ENCODE measurements at regions not wholly inside any gene's neighbourhood (a gene's known extent, or its start where the extent isn't known, plus 50 kb on each side); places are given as distances from the start of the nearest gene placed in this dataset.

DNA sequence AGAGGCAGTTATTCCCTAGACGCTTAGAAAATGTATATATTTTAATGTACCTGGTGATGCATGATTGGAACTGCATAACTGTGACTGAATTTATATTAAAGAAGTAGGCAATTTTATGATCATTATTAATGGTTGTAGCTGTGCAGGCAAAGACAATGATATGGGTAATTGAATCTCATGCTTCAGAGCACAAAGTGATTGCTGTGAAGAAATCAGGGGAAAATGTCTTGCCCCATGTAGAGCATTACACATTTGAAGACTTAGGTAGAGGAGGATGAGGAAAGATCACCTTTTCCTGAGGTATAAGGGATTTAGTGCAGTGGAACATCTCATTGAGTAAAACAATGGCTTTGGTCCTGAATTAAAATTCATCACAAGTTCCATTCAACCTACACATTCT, 246.8 kb upstream of the DCC start:
- no peak for TF ChIP-seq TARDBP (IDR thresholded peaks at IDR 0.05)
- no peak for TF ChIP-seq ELF4 (IDR thresholded peaks at IDR 0.05)
- no peak for TF ChIP-seq SP1 (IDR thresholded peaks at IDR 0.05)
- no peak for TF ChIP-seq ARNT (IDR thresholded peaks at IDR 0.05)
- no peak for TF ChIP-seq HDGF (IDR thresholded peaks at IDR 0.05; ENCODE audit: borderline replicate concordance)
- no peak for TF ChIP-seq ZNF384 (IDR thresholded peaks at IDR 0.05)
- no peak for TF ChIP-seq NFRKB (IDR thresholded peaks at IDR 0.05)
- no peak for TF ChIP-seq PKNOX1 (IDR thresholded peaks at IDR 0.05)
- no peak for TF ChIP-seq CTBP1 (IDR thresholded peaks at IDR 0.05; ENCODE audit: borderline replicate concordance)
- no peak for TF ChIP-seq FOXA1 (IDR thresholded peaks at IDR 0.05)
